Stomach (tissue), 8 donors: ENCODE measurements at regions not wholly inside any gene's neighbourhood (a gene's known extent, or its start where the extent isn't known, plus 50 kb on each side); places are given as distances from the start of the nearest gene placed in this dataset.

Source experiments
- DNase-seq, 2 donors: peaks; one replicate each; pipeline versions ENCODE4 v3.0.0 to v3.0.0-alpha.2; 2013 to 2019
- H3K27ac ChIP-seq, 5 donors: fragments of 200-600 bp in 4 of 5; sonication (generic) in 4 of 5; one replicate each; pipeline ENCODE4 v1.5.1; 2013 to 2019; ENCODE audit warnings: mild to moderate bottlenecking in 1 of 5, moderate library complexity in 1 of 5
- H3K27me3 ChIP-seq, 3 donors: fragments of 200-600 bp; sonication (generic); one replicate each; pipeline ENCODE4 v1.5.1; 2017 to 2019; ENCODE audit warnings: mixed run types in 1 of 3
- H3K36me3 ChIP-seq, 4 donors: fragments of 200-600 bp; sonication (generic); 1 replicate in 3 of 4; 2 replicates in 1 of 4; pipeline ENCODE4 v1.5.1; 2016 to 2019
- H3K4me1 ChIP-seq, 4 donors: fragments of 200-600 bp; sonication (generic); one replicate each; pipeline ENCODE4 v1.5.1; 2016 to 2019
- H3K4me3 ChIP-seq, 4 donors: fragments of 200-600 bp; sonication (generic) in 3 of 4; one replicate each; pipeline ENCODE4 v1.5.1; 2016 to 2019; ENCODE audit warnings: mild to moderate bottlenecking in 1 of 4
- H3K9me3 ChIP-seq, 4 donors: fragments of 200-600 bp; sonication (generic); one replicate each; pipeline ENCODE4 v1.5.1; 2016 to 2019
- EP300 ChIP-seq: sonication (generic); formaldehyde crosslinking; IDR thresholded peaks from one replicate; pipeline ENCODE4 v1.6.1; 2017; ENCODE audit warnings: antibody characterized with exemption
- POLR2A ChIP-seq, 4 donors: fragments of 450-650 bp; IDR thresholded peaks; one replicate each; pipeline ENCODE4 v1.6.1; 2016; ENCODE audit warnings: antibody characterized with exemption in 4 of 4, control low read depth in 2 of 4, mild to moderate bottlenecking in 1 of 4, moderate library complexity in 1 of 4
- POLR2AphosphoS5 ChIP-seq, 3 donors: sonication (generic); formaldehyde crosslinking; IDR thresholded peaks; one replicate each; pipeline ENCODE4 v1.6.1; 2016; ENCODE audit warnings: antibody characterized with exemption in 3 of 3
- WGBS, 5 donors: extraction: QIAGEN DNeasy Blood & Tissue Kit in 3 of 5; methylation state at CpG; one replicate each; pipeline versions ENCODE4 v1.1.5 to v1.1.7; 2013 to 2018; 5-methylcytosine and 5-hydroxymethylcytosine counted together
- intact Hi-C: fragments of 100-400 bp; cut with DNase I; formaldehyde crosslinking; loops from one replicate; pipeline ENCODE4 v1.15.1; 2023; ENCODE audit warnings: low total_unique reads
- TF ChIP-seq, protein P1 (sequence below), 7 experiments: fragments of 450-650 bp in 4 of 7; fragments of 200-600 bp in 3 of 7; sonication (generic) in 3 of 7; IDR thresholded peaks; one replicate each; pipeline ENCODE4 v1.5.1; 2016 to 2019; ENCODE audit warnings: antibody characterized with exemption in 7 of 7, control low read depth in 2 of 7, mild to moderate bottlenecking in 1 of 7
- donor health status: healthy with polysubstance abuse.
- donor health status: Bipolar disorder and iron deficiency.
- donor health status: healthy.

DNA sequence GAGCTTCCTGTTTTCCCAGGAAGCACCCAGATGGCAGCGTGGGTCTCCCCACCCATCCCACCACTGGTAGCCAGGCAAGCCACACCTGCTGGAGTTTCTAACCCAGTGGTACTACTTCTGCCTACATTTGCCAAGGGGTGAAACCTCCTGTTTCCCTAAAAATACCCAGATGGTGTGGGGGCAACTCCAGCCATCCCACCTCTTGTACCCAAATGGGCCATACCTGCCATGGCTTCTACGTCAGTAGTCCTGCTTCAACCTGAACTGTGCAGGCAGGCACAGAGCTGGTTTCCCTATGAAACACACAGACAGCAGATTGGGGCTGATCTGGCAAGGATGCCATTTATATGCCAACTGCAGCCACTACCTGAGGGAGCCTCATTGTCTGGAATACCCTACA, 809.4 kb upstream of the MIR17HG start:
- Histone ChIP-seq H3K9me3 (peaks cover 0 to 19% (median 3%) of the 10 kb centered on the region in 4 donors), H3K36me3 (no peaks in the 10 kb centered on the region), H3K27me3 (no peaks in the 10 kb centered on the region), H3K4me3 (no peak overlapping the region), H3K27ac (no peak overlapping the region), H3K4me1 (no peaks in the 10 kb centered on the region)
- intact Hi-C loops = no loop called here
- 83 to 96% (median 88%) methylated on average over 2 of the region's 2 CpGs for WGBS, 5 donors
- DNase-seq = no peak
- TF ChIP-seq POLR2AphosphoS5 (IDR thresholded peaks at IDR 0.05) (no peak), POLR2A (IDR thresholded peaks at IDR 0.05) (no peak), EP300 (no peak)
- TF ChIP-seq, protein P1, sequence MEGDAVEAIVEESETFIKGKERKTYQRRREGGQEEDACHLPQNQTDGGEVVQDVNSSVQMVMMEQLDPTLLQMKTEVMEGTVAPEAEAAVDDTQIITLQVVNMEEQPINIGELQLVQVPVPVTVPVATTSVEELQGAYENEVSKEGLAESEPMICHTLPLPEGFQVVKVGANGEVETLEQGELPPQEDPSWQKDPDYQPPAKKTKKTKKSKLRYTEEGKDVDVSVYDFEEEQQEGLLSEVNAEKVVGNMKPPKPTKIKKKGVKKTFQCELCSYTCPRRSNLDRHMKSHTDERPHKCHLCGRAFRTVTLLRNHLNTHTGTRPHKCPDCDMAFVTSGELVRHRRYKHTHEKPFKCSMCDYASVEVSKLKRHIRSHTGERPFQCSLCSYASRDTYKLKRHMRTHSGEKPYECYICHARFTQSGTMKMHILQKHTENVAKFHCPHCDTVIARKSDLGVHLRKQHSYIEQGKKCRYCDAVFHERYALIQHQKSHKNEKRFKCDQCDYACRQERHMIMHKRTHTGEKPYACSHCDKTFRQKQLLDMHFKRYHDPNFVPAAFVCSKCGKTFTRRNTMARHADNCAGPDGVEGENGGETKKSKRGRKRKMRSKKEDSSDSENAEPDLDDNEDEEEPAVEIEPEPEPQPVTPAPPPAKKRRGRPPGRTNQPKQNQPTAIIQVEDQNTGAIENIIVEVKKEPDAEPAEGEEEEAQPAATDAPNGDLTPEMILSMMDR (IDR thresholded peaks at IDR 0.05) = no peak

DNA sequence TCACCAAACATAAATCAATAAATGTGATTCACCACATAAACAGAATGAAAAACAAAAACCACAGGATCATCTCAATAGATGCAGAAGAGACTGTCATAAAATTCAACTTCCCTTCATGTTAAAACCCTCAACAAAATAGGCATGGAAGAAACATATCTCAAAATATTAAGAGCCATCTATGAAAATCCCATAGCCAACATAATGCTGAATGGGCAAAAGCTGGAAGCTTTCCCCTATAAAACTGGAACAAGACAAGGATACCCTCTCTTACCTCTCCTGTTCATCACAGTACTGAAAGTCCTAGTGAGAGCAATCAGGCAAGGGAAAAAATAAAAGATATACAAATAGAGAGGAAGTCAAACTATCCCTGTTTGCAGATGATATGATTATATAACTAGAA, 806.1 kb upstream of the MIR17HG start:
- no peak for DNase-seq
- TF ChIP-seq POLR2AphosphoS5 (IDR thresholded peaks at IDR 0.05) (no peak), EP300 (no peak), POLR2A (IDR thresholded peaks at IDR 0.05) (no peak)
- TF ChIP-seq, protein P1 (IDR thresholded peaks at IDR 0.05) = no peak

DNA sequence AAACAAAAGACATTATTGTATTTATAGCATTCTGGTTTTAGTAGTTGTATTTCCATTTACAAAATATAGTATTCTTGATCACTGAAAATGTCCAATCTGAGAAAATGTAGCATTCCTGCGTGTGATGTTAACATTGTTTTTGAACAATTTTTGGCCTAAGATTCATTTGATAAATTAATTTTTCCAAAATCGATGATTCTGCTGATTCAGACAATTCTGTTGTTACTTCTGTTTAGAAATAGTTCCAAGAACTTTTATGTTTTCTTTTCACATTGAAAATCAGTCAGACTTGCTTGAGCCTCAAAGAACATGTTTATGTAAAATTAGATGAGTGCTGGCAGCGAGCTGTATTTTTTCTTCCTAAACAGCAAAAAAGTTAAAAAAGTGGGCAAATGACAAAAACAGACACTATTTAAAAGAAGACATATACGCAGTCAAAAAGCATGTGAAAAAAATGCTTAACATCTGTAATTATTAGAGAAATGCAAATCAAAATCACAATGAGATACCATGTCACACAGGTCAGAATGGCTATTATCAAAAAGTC, 804.5 kb upstream of the MIR17HG start:
- DNase-seq = no peak
- H3K36me3 ChIP-seq = no peaks in the 10 kb centered on the region
- TF ChIP-seq EP300 = no peak
- no peak for TF ChIP-seq POLR2AphosphoS5 (IDR thresholded peaks at IDR 0.05)
- TF ChIP-seq POLR2A (IDR thresholded peaks at IDR 0.05) = no peak
- TF ChIP-seq, protein P1 (IDR thresholded peaks at IDR 0.05) = no peak
- WGBS, 5 donors = 71 to 84% (median 81%) methylated on average over 4 of the region's 4 CpGs
- intact Hi-C loops = no loop called here
- H3K4me3 ChIP-seq = no peak overlapping the region
- no peaks in the 10 kb centered on the region for H3K27me3 ChIP-seq
- H3K27ac ChIP-seq = no peak overlapping the region
- H3K9me3 ChIP-seq = peaks cover 0 to 48% (median 11%) of the 10 kb centered on the region in 4 donors
- H3K4me1 ChIP-seq = no peaks in the 10 kb centered on the region

More for the DNA sequence above, 806.1 kb upstream of the MIR17HG start:
- Histone ChIP-seq H3K36me3 (no peaks in the 10 kb centered on the region), H3K4me3 (no peak overlapping the region), H3K27me3 (no peaks in the 10 kb centered on the region), H3K4me1 (no peaks in the 10 kb centered on the region), H3K27ac (no peak overlapping the region), H3K9me3 (peaks cover 0 to 33% (median 4%) of the 10 kb centered on the region in 4 donors)
- intact Hi-C loops = no loop called here

DNA sequence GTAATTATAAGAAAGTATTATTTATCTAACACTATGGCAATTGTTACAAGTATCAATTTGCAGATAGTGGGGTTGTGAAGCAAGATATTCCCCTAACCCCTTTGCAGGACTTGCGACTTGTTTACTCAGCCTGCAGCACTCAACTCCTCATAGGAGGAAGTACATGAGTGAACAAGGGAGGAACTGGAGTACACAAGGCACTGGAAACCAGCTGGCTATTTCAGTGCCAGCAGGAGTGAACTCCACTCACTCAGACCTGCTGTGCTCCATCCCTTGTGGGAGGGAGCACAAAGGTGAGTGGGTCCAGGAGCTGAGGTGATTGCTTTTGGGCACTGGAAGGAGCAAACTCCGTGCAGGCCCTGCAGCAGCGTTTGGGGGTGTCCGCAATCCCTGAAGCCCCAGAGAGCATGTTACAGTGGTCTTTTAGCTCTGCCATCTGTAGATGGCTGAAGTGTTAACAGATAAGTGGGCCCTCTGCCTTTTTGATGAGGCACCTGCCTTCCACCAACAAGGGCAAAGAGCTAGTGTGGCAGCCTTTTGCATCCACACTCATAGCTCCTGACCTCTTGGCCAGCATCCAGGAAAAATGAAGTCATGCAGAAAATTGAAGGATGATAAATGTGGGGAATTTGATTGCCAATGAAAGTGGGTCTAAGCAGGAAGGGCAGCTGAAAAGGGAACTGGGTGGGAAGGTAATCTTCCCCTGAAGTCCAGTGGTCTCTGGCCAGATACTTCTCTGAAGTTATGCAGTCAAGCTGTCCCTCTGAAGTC, 802.2 kb upstream of the MIR17HG start:
- intact Hi-C loops = no loop called here
- Histone ChIP-seq H3K36me3 (no peaks in the 10 kb centered on the region), H3K9me3 (peaks cover 0 to 33% (median 12%) of the 10 kb centered on the region in 4 donors), H3K27me3 (no peaks in the 10 kb centered on the region), H3K27ac (no peak overlapping the region), H3K4me1 (no peaks in the 10 kb centered on the region), H3K4me3 (no peak overlapping the region)
- peak in 1 of 2 donors; percentile 6 for DNase-seq
- TF ChIP-seq, protein P1 (IDR thresholded peaks at IDR 0.05) = no peak
- TF ChIP-seq EP300 (no peak), POLR2AphosphoS5 (IDR thresholded peaks at IDR 0.05) (no peak), POLR2A (IDR thresholded peaks at IDR 0.05) (no peak)
- WGBS, 5 donors = 52 to 83% (median 71%) methylated on average over 3 to 4 of the region's 4 CpGs
